Body of pancreas (tissue), 4 donors: ENCODE measurements at regions not wholly inside any gene's neighbourhood (a gene's known extent, or its start where the extent isn't known, plus 50 kb on each side); places are given as distances from the start of the nearest gene placed in this dataset.

Experiments used
- ATAC-seq: fragments of 150-250 bp; one replicate; pipeline ENCODE4 v1.9.1; 2016
- DNase-seq, 4 donors: peaks; one replicate each; pipeline ENCODE4 v3.0.0-alpha.2; 2019
- H3K27ac ChIP-seq, 4 donors: fragments of 200-600 bp; sonication (generic); 1 replicate in 3 of 4; 2 replicates in 1 of 4; pipeline versions ENCODE4 v1.5.1 to v1.6.1; 2016 to 2019; ENCODE audit warnings: mild to moderate bottlenecking in 1 of 4, mixed read lengths in 1 of 4, moderate library complexity in 1 of 4
- H3K27me3 ChIP-seq, 2 donors: fragments of 200-600 bp; sonication (generic); one replicate each; pipeline ENCODE4 v1.6.0; 2016; ENCODE audit warnings: mild to moderate bottlenecking in 1 of 2
- H3K36me3 ChIP-seq, 2 donors: fragments of 200-600 bp; sonication (generic); replicated peaks in 1 of 2; 2 replicates each; pipeline ENCODE4 v1.5.1; 2016; ENCODE audit warnings: low read depth in 2 of 2; ENCODE audit not compliant: insufficient read depth in 1 of 2
- H3K4me1 ChIP-seq: fragments of 200-600 bp; sonication (generic); one replicate; pipeline ENCODE4 v1.6.0; 2016
- H3K4me3 ChIP-seq, 2 donors: fragments of 200-600 bp; sonication (generic); 1 replicate in 1 of 2; 2 replicates in 1 of 2; pipeline ENCODE4 v1.5.1; 2016 to 2019
- H3K9me3 ChIP-seq, 3 donors: fragments of 200-600 bp; sonication (generic); 1 replicate in 2 of 3; 2 replicates in 1 of 3; pipeline ENCODE4 v1.5.1; 2016
- CTCF ChIP-seq, 7 experiments: fragments of 450-650 bp in 4 of 7; fragments of 200-600 bp in 3 of 7; sonication (generic) in 3 of 7; IDR thresholded peaks; one replicate each; pipeline ENCODE4 v1.5.1; 2016 to 2019; ENCODE audit warnings: antibody characterized with exemption in 7 of 7
- POLR2A ChIP-seq, 3 donors: fragments of 450-650 bp; IDR thresholded peaks; one replicate each; pipeline ENCODE4 v1.6.1; 2016; ENCODE audit warnings: antibody characterized with exemption in 3 of 3, mild to moderate bottlenecking in 2 of 3
- WGBS, 2 donors: methylation state at CpG; one replicate each; pipeline ENCODE4 v1.1.5; 2017; 5-methylcytosine and 5-hydroxymethylcytosine counted together
- intact Hi-C: fragments of 100-400 bp; cut with DNase I; formaldehyde crosslinking; loops from one replicate; pipeline ENCODE4 v1.15.1; 2023

GRCh38 chr1:242754926-242755325 lies 230.4 kb upstream of the PLD5 start:
- TF ChIP-seq POLR2A (IDR thresholded peaks at IDR 0.05) (no peak), CTCF (IDR thresholded peaks at IDR 0.05) (no peak)
- H3K4me1 ChIP-seq, result no peaks in the 10 kb centered on the region
- no peaks in the 10 kb centered on the region for H3K36me3 ChIP-seq
- H3K4me3 ChIP-seq, result no peak overlapping the region
- no peaks in the 10 kb centered on the region for H3K9me3 ChIP-seq
- ATAC-seq (no peak), DNase-seq (no peak)
- no peaks in the 10 kb centered on the region for H3K27me3 ChIP-seq
- intact Hi-C loops, result no loop called here
- WGBS, 2 donors, result 62 to 66% methylated on average over 5 of the region's 5 CpGs
- H3K27ac ChIP-seq, result no peak overlapping the region

- DNase-seq, result no peak
Measured at GRCh38 chr1:242754125-242754524, 229.6 kb upstream of the PLD5 start.

DNA sequence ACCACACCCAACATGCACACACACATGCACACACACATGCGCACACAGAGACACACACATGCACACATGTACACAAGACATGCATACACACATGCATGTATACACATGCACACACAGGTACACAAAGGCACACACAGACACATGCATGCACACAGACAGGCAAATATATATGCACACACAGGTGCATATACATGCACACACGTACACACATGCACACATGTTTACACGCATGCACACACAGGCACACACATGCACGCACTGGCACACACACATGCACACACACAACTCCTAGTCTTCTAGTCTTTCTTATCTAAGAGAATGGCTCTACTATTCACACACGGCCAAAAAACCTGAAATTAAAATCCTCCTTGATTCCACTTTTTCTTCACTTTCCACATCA lies 222.7 kb upstream of the PLD5 start:
- Histone ChIP-seq H3K4me3 (no peak overlapping the region), H3K27ac (no peak overlapping the region), H3K9me3 (no peaks in the 10 kb centered on the region), H3K36me3 (no peaks in the 10 kb centered on the region), H3K4me1 (no peaks in the 10 kb centered on the region), H3K27me3 (no peaks in the 10 kb centered on the region)
- no peak for TF ChIP-seq CTCF (IDR thresholded peaks at IDR 0.05)
- TF ChIP-seq POLR2A (IDR thresholded peaks at IDR 0.05), result no peak
- 56 to 63% methylated on average over 5 of the region's 5 CpGs for WGBS, 2 donors
- ATAC-seq, result no peak
- intact Hi-C loops, result no loop called here
- no peak for DNase-seq

More at GRCh38 chr1:242754125-242754524, 229.6 kb upstream of the PLD5 start:
- Histone ChIP-seq H3K36me3 (no peaks in the 10 kb centered on the region), H3K4me1 (no peaks in the 10 kb centered on the region), H3K4me3 (no peak overlapping the region), H3K9me3 (no peaks in the 10 kb centered on the region), H3K27ac (no peak overlapping the region), H3K27me3 (no peaks in the 10 kb centered on the region)
- TF ChIP-seq POLR2A (IDR thresholded peaks at IDR 0.05) (no peak), CTCF (IDR thresholded peaks at IDR 0.05) (no peak)
- ATAC-seq, result no peak
- intact Hi-C loops, result no loop called here
- 72 to 74% methylated on average over 2 of the region's 2 CpGs for WGBS, 2 donors

DNA sequence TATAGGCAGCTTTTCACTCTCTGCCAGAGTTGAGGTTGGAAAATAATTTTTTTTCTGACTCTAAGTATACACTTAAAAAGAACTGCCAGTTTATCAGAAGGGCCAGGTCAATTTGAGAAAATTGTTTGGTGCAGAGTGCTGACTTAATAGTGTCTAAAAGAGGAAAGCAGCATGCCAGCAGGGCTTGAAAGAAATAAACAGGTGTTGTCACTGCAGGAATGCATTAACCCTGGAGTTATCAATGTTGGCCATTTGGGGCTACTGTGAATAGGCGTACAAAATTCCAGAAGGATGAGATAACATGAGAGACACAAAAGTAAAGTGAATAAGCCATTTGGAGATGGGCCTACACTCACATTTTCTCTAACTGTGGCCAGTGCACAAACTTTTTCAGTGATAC lies 220.6 kb upstream of the PLD5 start:
- Histone ChIP-seq H3K9me3 (no peaks in the 10 kb centered on the region), H3K27ac (no peak overlapping the region), H3K36me3 (no peaks in the 10 kb centered on the region), H3K4me3 (no peak overlapping the region), H3K4me1 (no peaks in the 10 kb centered on the region), H3K27me3 (no peaks in the 10 kb centered on the region)
- 15 to 21% methylated on average over 1 of the region's 1 CpG for WGBS, 2 donors
- ATAC-seq (no peak), DNase-seq (no peak)
- TF ChIP-seq POLR2A (IDR thresholded peaks at IDR 0.05) (no peak), CTCF (IDR thresholded peaks at IDR 0.05) (no peak)
- intact Hi-C loops, result no loop called here

- Histone ChIP-seq H3K4me3 (no peak overlapping the region), H3K4me1 (no peaks in the 10 kb centered on the region), H3K27me3 (no peaks in the 10 kb centered on the region), H3K9me3 (no peaks in the 10 kb centered on the region), H3K27ac (no peak overlapping the region), H3K36me3 (no peaks in the 10 kb centered on the region)
- TF ChIP-seq CTCF (IDR thresholded peaks at IDR 0.05), result no peak
- no peak for TF ChIP-seq POLR2A (IDR thresholded peaks at IDR 0.05)
- intact Hi-C loops, result no loop called here
- WGBS, 2 donors, result 77 to 80% methylated on average over 6 of the region's 6 CpGs
- ATAC-seq (no peak), DNase-seq (no peak)
Measured at GRCh38 chr1:242743983-242744780, 219.7 kb upstream of the PLD5 start.
